Prostate gland (tissue), 2 donors: ENCODE measurements at regions not wholly inside any gene's neighbourhood (a gene's known extent, or its start where the extent isn't known, plus 50 kb on each side); places are given as distances from the start of the nearest gene placed in this dataset.

Experiments used
- DNase-seq: peaks from one replicate; pipeline ENCODE4 v3.0.0-alpha.2; 2019; ENCODE audit warnings: low spot score
- H3K27ac ChIP-seq, 2 donors: fragments of 200-600 bp; sonication (generic); 2 replicates each; pipeline ENCODE4 v1.5.1; 2017 to 2019
- H3K27me3 ChIP-seq: fragments of 200-600 bp; sonication (generic); replicated peaks from 2 replicates; pipeline ENCODE4 v1.5.1; 2019; ENCODE audit not compliant: insufficient read depth
- H3K36me3 ChIP-seq, 2 donors: fragments of 200-600 bp; sonication (generic); 1 replicate in 1 of 2; 2 replicates in 1 of 2; pipeline versions ENCODE4 v1.5.1 to v1.8.1; 2017 to 2019
- H3K4me1 ChIP-seq: fragments of 200-600 bp; sonication (generic); replicated peaks from 2 replicates; pipeline ENCODE4 v1.5.1; 2019
- H3K4me3 ChIP-seq, 2 donors: fragments of 200-600 bp; sonication (generic); 2 replicates each; pipeline ENCODE4 v1.5.1; 2017 to 2019
- H3K9me3 ChIP-seq: fragments of 200-600 bp; sonication (generic); 2 replicates; pipeline ENCODE4 v1.5.1; 2017
- CTCF ChIP-seq, 4 experiments: fragments of 200-600 bp in 2 of 4; fragments of 450-650 bp in 2 of 4; sonication (generic) in 2 of 4; IDR thresholded peaks; 1 replicate in 3 of 4; 2 replicates in 1 of 4; pipeline ENCODE4 v1.5.1; 2016 to 2019; ENCODE audit warnings: antibody characterized with exemption in 4 of 4, mild to moderate bottlenecking in 2 of 4, moderate library complexity in 2 of 4
- POLR2A ChIP-seq: fragments of 450-650 bp; IDR thresholded peaks from one replicate; pipeline ENCODE4 v1.6.1; 2016; ENCODE audit warnings: antibody characterized with exemption, mild to moderate bottlenecking
- POLR2AphosphoS5 ChIP-seq: sonication (generic); formaldehyde crosslinking; IDR thresholded peaks from one replicate; pipeline ENCODE4 v1.6.1; 2017; ENCODE audit warnings: antibody characterized with exemption
- WGBS: methylation state at CpG from one replicate; pipeline ENCODE4 v1.1.5; 2018; 5-methylcytosine and 5-hydroxymethylcytosine counted together
- intact Hi-C: fragments of 100-400 bp; cut with DNase I; formaldehyde crosslinking; loops from one replicate; pipeline ENCODE4 v1.14.2; 2022

DNA sequence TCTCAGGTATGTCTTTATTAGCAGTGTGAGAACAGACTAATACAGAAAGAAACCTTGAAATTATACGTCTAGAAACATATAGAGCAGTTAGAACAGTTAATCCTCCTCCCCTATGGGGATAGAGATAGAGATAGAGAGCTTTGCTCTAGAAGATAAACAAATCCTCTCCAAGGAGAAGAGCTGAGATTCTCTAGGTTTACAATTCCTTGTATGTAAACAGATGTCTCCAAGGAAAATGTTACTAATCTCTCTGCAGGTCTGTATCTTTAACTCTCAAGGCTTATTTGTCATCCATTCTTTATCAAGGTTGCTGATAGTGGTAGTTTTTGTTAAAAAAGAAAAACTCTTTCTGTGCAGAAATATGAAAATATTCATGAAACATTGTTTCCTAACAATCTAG, 282.1 kb upstream of the GIMD1 start:
- Histone ChIP-seq H3K4me1 (no peaks in the 10 kb centered on the region), H3K4me3 (no peak overlapping the region), H3K9me3 (no peaks in the 10 kb centered on the region), H3K27ac (no peak overlapping the region), H3K36me3 (no peaks in the 10 kb centered on the region), H3K27me3 (no peaks in the 10 kb centered on the region)
- TF ChIP-seq POLR2AphosphoS5 (no peak), CTCF (IDR thresholded peaks at IDR 0.05) (no peak), POLR2A (no peak)
- WGBS: 49% methylated on average over 1 of the region's 1 CpG
- intact Hi-C loops: no loop called here
- DNase-seq: no peak

- no peak for TF ChIP-seq POLR2A
- TF ChIP-seq CTCF (IDR thresholded peaks at IDR 0.05): no peak
- TF ChIP-seq POLR2AphosphoS5: no peak
- no peak overlapping the region for H3K4me3 ChIP-seq
- no peaks in the 10 kb centered on the region for H3K4me1 ChIP-seq
- H3K9me3 ChIP-seq: no peaks in the 10 kb centered on the region
- H3K36me3 ChIP-seq: no peaks in the 10 kb centered on the region
- no peaks in the 10 kb centered on the region for H3K27me3 ChIP-seq
- intact Hi-C loops: no loop called here
- DNase-seq: no peak
- H3K27ac ChIP-seq: no peak overlapping the region
These were observed 278.9 kb upstream of the GIMD1 start for GRCh38 chr4:106647451-106647850.

GRCh38 chr4:106629268-106629625, 260.7 kb upstream of the GIMD1 start:
- intact Hi-C loops: no loop called here
- no peak overlapping the region for H3K27ac ChIP-seq
- DNase-seq: no peak
- 12% methylated on average over 1 of the region's 1 CpG for WGBS
- H3K9me3 ChIP-seq: no peaks in the 10 kb centered on the region
- no peaks in the 10 kb centered on the region for H3K27me3 ChIP-seq
- no peaks in the 10 kb centered on the region for H3K36me3 ChIP-seq
- TF ChIP-seq POLR2AphosphoS5 (no peak), POLR2A (no peak), CTCF (IDR thresholded peaks at IDR 0.05) (no peak)
- H3K4me1 ChIP-seq: no peaks in the 10 kb centered on the region
- H3K4me3 ChIP-seq: no peak overlapping the region

GRCh38 chr4:106628586-106629267, 260.1 kb upstream of the GIMD1 start:
- no peaks in the 10 kb centered on the region for H3K27me3 ChIP-seq
- intact Hi-C loops: no loop called here
- H3K4me3 ChIP-seq: no peak overlapping the region
- TF ChIP-seq POLR2A: no peak
- no peak for TF ChIP-seq POLR2AphosphoS5
- TF ChIP-seq CTCF (IDR thresholded peaks at IDR 0.05): no peak
- 26% methylated on average over 4 of the region's 4 CpGs for WGBS
- H3K27ac ChIP-seq: no peak overlapping the region
- no peaks in the 10 kb centered on the region for H3K36me3 ChIP-seq
- DNase-seq: no peak
- no peaks in the 10 kb centered on the region for H3K4me1 ChIP-seq
- H3K9me3 ChIP-seq: no peaks in the 10 kb centered on the region

DNA sequence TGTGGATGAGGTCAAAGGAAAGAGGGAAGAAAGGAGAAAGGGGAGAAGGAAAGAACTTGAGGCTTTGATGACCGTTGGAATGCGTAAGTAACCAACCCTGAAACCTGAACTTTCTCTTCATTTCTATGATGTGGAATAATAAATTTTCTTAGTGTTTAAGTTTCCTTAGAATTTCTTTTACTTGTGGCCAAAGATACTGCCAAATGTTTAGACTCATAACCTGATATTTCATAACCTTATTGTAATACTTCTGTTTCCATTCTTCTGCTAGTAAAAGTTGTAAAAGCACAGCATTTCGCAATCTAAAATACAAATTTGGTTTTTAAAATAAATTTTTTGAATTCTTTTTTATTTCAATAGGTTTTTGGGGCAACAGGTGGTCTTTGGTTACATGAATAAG, 258.5 kb upstream of the GIMD1 start:
- no peak overlapping the region for H3K4me3 ChIP-seq
- whole genome bisulfite sequencing: 90% methylated on average over 3 of the region's 3 CpGs
- no peak for TF ChIP-seq CTCF (IDR thresholded peaks at IDR 0.05)
- TF ChIP-seq POLR2A: no peak
- no peaks in the 10 kb centered on the region for H3K9me3 ChIP-seq
- no peak overlapping the region for H3K27ac ChIP-seq
- no peaks in the 10 kb centered on the region for H3K4me1 ChIP-seq
- H3K27me3 ChIP-seq: no peaks in the 10 kb centered on the region
- H3K36me3 ChIP-seq: no peaks in the 10 kb centered on the region
- no peak for DNase-seq
- intact Hi-C loops: no loop called here
